ENCODE measurements at regions not wholly inside any gene's neighbourhood (a gene's known extent, or its start where the extent isn't known, plus 50 kb on each side); places are given as distances from the start of the nearest gene placed in this dataset.

GRCh38 chr19:5218255-5218855 is 122.3 kb downstream of the PTPRS start:
- no peak for TF ChIP-seq CTCF (conservative IDR thresholded peaks at IDR 0.05)
- H3K27ac ChIP-seq, result no peak overlapping the region

- TF ChIP-seq CTCF (conservative IDR thresholded peaks at IDR 0.05), result no peak
- no peak overlapping the region for H3K27ac ChIP-seq
Measured at GRCh38 chr19:5217171-5217570, 123.4 kb downstream of the PTPRS start.

GRCh38 chr19:5216141-5216847 is 124.3 kb downstream of the PTPRS start:
- no peak overlapping the region for H3K27ac ChIP-seq
- no peak for TF ChIP-seq CTCF (conservative IDR thresholded peaks at IDR 0.05)

- no peak for TF ChIP-seq CTCF (conservative IDR thresholded peaks at IDR 0.05)
Measured at GRCh38 chr19:5215431-5215830, 125.2 kb downstream of the PTPRS start.

GRCh38 chr19:5214902-5215301 is 125.7 kb downstream of the PTPRS start:
- no peak for TF ChIP-seq CTCF (conservative IDR thresholded peaks at IDR 0.05)
- H3K27ac ChIP-seq, result no peak overlapping the region

More at GRCh38 chr19:5215431-5215830, 125.2 kb downstream of the PTPRS start:
- no peak overlapping the region for H3K27ac ChIP-seq

- no peak for TF ChIP-seq CTCF (conservative IDR thresholded peaks at IDR 0.05)
- no peak overlapping the region for H3K27ac ChIP-seq
Measured at GRCh38 chr19:5214371-5214770, 126.2 kb downstream of the PTPRS start.

GRCh38 chr19:5213667-5214066 is 126.9 kb downstream of the PTPRS start:
- no peak for TF ChIP-seq CTCF (conservative IDR thresholded peaks at IDR 0.05)
- no peak overlapping the region for H3K27ac ChIP-seq

Measured in VCaP (cell line).